HL-60 (cell line): ENCODE measurements at regions not wholly inside any gene's neighbourhood (a gene's known extent, or its start where the extent isn't known, plus 50 kb on each side); places are given as distances from the start of the nearest gene placed in this dataset.

Source experiments
- GABPA ChIP-seq: IDR thresholded peaks from 2 replicates; pipeline ENCODE4 v1.6.1; 2012; ENCODE audit warnings: low read depth
- POLR2AphosphoS5 ChIP-seq: IDR thresholded peaks from 2 replicates; pipeline ENCODE4 v1.6.1; 2012; ENCODE audit warnings: low read depth
- SPI1 ChIP-seq: IDR thresholded peaks from 2 replicates; pipeline ENCODE4 v1.6.1; 2012; ENCODE audit warnings: low read depth, mild to moderate bottlenecking, borderline replicate concordance
- TF ChIP-seq, protein P1 (sequence below): IDR thresholded peaks from 2 replicates; pipeline ENCODE4 v1.6.1; 2012; ENCODE audit warnings: low read depth; ENCODE audit not compliant: insufficient replicate concordance
- TF ChIP-seq, protein P2 (sequence below): IDR thresholded peaks from one replicate; pipeline ENCODE4 v1.5.1; 2011; ENCODE audit warnings: low read length, control low read depth, inconsistent platforms; ENCODE audit not compliant: insufficient read depth

DNA sequence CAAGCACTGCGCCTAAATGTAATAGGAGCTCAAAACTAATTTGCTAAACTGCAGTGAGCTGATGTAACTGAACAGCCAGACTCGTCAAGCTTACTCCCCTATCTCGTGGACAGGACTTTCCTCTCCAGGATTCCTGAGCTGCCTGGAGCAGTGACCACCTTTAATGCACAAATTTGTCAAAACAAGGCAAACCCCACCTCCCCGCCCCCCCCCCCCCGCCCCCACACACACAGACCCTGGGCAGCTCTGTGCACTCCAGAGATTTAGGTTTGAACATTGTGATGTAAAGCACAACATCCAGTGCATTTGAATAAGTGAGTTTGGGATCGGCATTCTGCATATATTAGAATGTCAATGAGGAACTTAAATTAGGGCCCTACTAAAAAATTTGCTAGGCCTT is 77.7 kb upstream of the DHX15 start:
- TF ChIP-seq, protein P1, sequence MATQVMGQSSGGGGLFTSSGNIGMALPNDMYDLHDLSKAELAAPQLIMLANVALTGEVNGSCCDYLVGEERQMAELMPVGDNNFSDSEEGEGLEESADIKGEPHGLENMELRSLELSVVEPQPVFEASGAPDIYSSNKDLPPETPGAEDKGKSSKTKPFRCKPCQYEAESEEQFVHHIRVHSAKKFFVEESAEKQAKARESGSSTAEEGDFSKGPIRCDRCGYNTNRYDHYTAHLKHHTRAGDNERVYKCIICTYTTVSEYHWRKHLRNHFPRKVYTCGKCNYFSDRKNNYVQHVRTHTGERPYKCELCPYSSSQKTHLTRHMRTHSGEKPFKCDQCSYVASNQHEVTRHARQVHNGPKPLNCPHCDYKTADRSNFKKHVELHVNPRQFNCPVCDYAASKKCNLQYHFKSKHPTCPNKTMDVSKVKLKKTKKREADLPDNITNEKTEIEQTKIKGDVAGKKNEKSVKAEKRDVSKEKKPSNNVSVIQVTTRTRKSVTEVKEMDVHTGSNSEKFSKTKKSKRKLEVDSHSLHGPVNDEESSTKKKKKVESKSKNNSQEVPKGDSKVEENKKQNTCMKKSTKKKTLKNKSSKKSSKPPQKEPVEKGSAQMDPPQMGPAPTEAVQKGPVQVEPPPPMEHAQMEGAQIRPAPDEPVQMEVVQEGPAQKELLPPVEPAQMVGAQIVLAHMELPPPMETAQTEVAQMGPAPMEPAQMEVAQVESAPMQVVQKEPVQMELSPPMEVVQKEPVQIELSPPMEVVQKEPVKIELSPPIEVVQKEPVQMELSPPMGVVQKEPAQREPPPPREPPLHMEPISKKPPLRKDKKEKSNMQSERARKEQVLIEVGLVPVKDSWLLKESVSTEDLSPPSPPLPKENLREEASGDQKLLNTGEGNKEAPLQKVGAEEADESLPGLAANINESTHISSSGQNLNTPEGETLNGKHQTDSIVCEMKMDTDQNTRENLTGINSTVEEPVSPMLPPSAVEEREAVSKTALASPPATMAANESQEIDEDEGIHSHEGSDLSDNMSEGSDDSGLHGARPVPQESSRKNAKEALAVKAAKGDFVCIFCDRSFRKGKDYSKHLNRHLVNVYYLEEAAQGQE, result no peak
- TF ChIP-seq, protein P2, sequence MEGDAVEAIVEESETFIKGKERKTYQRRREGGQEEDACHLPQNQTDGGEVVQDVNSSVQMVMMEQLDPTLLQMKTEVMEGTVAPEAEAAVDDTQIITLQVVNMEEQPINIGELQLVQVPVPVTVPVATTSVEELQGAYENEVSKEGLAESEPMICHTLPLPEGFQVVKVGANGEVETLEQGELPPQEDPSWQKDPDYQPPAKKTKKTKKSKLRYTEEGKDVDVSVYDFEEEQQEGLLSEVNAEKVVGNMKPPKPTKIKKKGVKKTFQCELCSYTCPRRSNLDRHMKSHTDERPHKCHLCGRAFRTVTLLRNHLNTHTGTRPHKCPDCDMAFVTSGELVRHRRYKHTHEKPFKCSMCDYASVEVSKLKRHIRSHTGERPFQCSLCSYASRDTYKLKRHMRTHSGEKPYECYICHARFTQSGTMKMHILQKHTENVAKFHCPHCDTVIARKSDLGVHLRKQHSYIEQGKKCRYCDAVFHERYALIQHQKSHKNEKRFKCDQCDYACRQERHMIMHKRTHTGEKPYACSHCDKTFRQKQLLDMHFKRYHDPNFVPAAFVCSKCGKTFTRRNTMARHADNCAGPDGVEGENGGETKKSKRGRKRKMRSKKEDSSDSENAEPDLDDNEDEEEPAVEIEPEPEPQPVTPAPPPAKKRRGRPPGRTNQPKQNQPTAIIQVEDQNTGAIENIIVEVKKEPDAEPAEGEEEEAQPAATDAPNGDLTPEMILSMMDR, result no peak
- no peak for TF ChIP-seq POLR2AphosphoS5
- no peak for TF ChIP-seq SPI1
- TF ChIP-seq GABPA, result no peak
